ENCODE measurements at regions not wholly inside any gene's neighbourhood (a gene's known extent, or its start where the extent isn't known, plus 50 kb on each side); places are given as distances from the start of the nearest gene placed in this dataset.

DNA sequence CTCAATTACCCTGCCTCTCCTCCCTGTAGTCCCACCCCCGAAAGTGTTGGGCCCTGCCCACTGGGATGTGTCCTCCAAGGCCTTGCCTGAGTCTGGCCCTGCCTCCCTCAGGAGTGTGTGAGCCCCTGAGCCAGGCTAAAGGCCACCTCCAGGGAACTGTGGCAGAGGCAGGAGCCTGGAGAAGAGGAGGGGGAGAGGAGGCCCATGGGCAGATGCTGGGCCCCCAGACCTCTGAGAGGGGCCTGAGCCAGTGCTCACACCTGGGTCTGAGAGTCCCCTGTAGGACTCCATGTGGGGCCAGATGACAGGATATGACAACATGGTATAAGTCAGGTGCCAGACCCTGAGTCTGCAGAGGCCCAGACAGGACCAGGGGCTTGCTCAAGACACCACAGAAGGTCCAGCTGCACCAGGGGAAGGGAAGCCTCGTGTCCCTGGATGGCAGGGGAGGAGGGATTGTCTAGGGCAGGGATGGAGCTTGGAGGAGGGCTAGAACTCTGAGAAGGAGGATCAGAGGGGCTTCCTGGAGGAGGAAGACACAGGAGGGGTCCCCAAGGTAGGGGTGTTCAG is 217.9 kb downstream of the TBC1D2B start:
- TF ChIP-seq, protein P1, sequence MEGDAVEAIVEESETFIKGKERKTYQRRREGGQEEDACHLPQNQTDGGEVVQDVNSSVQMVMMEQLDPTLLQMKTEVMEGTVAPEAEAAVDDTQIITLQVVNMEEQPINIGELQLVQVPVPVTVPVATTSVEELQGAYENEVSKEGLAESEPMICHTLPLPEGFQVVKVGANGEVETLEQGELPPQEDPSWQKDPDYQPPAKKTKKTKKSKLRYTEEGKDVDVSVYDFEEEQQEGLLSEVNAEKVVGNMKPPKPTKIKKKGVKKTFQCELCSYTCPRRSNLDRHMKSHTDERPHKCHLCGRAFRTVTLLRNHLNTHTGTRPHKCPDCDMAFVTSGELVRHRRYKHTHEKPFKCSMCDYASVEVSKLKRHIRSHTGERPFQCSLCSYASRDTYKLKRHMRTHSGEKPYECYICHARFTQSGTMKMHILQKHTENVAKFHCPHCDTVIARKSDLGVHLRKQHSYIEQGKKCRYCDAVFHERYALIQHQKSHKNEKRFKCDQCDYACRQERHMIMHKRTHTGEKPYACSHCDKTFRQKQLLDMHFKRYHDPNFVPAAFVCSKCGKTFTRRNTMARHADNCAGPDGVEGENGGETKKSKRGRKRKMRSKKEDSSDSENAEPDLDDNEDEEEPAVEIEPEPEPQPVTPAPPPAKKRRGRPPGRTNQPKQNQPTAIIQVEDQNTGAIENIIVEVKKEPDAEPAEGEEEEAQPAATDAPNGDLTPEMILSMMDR (conservative IDR thresholded peaks at IDR 0.05 in 1 of 2, IDR thresholded peaks at IDR 0.05 in 1 of 2; ENCODE audit: low read depth in 1 of 2, low read length in 2 of 2): no peak
- no peak for TF ChIP-seq EZH2 (IDR thresholded peaks at IDR 0.05; ENCODE audit: low read length, missing control alignments)
